ENCODE measurements at regions not wholly inside any gene's neighbourhood (a gene's known extent, or its start where the extent isn't known, plus 50 kb on each side); places are given as distances from the start of the nearest gene placed in this dataset.

DNA sequence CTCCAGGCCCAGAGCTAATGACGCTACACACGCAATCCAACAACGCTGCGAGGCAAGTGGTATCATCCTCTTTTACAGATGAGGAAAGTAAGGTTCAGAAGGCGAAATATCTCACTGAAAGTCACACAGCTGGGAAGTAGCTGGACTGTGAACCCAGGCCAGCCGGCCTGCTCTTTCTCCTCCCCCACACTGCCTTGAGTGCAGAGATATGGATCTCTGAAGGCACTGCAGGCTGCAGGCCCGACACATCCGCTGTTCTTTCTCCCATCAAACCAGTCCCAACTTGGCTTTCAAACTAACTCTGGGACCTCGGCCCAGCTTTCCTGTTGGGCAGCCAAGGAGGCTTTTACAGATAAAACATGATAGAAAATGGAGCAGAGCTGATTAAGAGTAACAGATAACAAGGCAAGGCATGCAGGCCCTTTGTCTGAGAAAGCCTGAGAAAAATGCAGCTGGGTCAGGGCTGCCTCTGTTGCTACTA lies 64.0 kb upstream of the PTPRJ start:
- Mint-ChIP-seq H3K9me3 (no peaks in the 10 kb centered on the region), H3K27me3 (ENCODE audit: low read depth in 2 of 2) (no peaks in the 10 kb centered on the region), H3K27ac (no peak overlapping the region), H3K36me3 (no peaks in the 10 kb centered on the region), H3K4me1 (peaks cover 35 to 37% of the 10 kb centered on the region in 2 donors), H3K4me3 (no peak overlapping the region)
- peaks cover 55% of the 10 kb centered on the region for H3K4me1 ChIP-seq (ENCODE audit: control insufficient read depth, insufficient read depth, low read length)
- TF ChIP-seq, protein P1, sequence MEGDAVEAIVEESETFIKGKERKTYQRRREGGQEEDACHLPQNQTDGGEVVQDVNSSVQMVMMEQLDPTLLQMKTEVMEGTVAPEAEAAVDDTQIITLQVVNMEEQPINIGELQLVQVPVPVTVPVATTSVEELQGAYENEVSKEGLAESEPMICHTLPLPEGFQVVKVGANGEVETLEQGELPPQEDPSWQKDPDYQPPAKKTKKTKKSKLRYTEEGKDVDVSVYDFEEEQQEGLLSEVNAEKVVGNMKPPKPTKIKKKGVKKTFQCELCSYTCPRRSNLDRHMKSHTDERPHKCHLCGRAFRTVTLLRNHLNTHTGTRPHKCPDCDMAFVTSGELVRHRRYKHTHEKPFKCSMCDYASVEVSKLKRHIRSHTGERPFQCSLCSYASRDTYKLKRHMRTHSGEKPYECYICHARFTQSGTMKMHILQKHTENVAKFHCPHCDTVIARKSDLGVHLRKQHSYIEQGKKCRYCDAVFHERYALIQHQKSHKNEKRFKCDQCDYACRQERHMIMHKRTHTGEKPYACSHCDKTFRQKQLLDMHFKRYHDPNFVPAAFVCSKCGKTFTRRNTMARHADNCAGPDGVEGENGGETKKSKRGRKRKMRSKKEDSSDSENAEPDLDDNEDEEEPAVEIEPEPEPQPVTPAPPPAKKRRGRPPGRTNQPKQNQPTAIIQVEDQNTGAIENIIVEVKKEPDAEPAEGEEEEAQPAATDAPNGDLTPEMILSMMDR (IDR thresholded peaks at IDR 0.05): no peak
- no peak for ATAC-seq
- intact Hi-C loops (cut with micrococcal nuclease): no loop called here
- H3K36me3 ChIP-seq (ENCODE audit: control insufficient read depth, insufficient read depth, low read length): no peaks in the 10 kb centered on the region
- H3K4me3 ChIP-seq (ENCODE audit: low read length): no peak overlapping the region
- no peaks in the 10 kb centered on the region for H3K9me3 ChIP-seq (ENCODE audit: control insufficient read depth, insufficient read depth, low read length)
- WGBS (ENCODE audit: insufficient coverage): 89% methylated on average over 9 of the region's 9 CpGs
- H3K27me3 ChIP-seq (ENCODE audit: control insufficient read depth, insufficient read depth, low read length): no peaks in the 10 kb centered on the region
- DNase-seq: no peak
- H3K27ac ChIP-seq (ENCODE audit: low read length): no peak overlapping the region

DNA sequence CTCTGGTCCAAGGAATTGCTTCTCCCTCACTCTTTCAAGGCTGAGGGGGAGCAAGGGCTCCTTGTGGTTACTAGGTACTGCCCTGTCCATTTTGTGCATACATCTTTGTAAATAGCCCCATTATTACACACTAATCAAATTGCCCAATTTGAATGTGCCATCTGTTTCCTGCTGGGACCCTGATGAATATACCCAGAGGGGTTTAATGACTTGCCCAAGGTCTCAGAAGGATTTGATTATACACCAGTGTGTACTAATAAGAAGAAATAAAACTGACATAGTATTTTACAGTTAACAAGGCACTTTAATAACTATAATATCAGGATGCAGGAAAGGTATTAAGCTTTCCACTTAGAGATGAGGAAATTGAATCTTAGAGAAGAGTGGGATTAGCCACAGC lies 64.6 kb upstream of the PTPRJ start:
- H3K27ac ChIP-seq (ENCODE audit: low read length): no peak overlapping the region
- Mint-ChIP-seq H3K4me3 (no peak overlapping the region), H3K27ac (no peak overlapping the region), H3K4me1 (peaks cover 29 to 30% of the 10 kb centered on the region in 2 donors), H3K36me3 (no peaks in the 10 kb centered on the region), H3K9me3 (no peaks in the 10 kb centered on the region), H3K27me3 (ENCODE audit: low read depth in 2 of 2) (no peaks in the 10 kb centered on the region)
- intact Hi-C loops (cut with micrococcal nuclease): no loop called here
- peaks cover 49% of the 10 kb centered on the region for H3K4me1 ChIP-seq (ENCODE audit: control insufficient read depth, insufficient read depth, low read length)
- H3K27me3 ChIP-seq (ENCODE audit: control insufficient read depth, insufficient read depth, low read length): no peaks in the 10 kb centered on the region
- ATAC-seq: no peak
- DNase-seq: no peak
- H3K9me3 ChIP-seq (ENCODE audit: control insufficient read depth, insufficient read depth, low read length): no peaks in the 10 kb centered on the region
- H3K36me3 ChIP-seq (ENCODE audit: control insufficient read depth, insufficient read depth, low read length): no peaks in the 10 kb centered on the region
- no peak overlapping the region for H3K4me3 ChIP-seq (ENCODE audit: low read length)
- TF ChIP-seq, protein P1 (IDR thresholded peaks at IDR 0.05): no peak

DNA sequence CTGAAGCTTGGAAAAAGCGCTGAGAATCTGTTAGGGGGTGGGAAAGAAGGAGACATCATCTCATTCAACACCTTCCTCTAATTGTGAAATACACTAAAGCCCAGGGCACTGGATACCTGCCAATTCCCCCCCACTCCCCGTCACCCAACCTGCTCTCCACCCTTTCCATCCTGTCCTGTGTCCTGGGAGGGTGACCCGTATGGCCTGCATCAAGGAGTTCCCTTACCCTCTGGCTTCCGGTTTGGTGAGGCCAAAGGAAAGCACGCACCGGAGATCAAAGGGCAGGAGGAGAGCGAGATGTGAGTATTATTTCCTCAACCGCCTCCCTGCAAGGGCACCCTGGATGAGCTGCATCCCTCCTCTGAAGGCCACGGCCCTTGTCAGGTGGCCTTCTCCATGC lies 65.0 kb upstream of the PTPRJ start:
- no peaks in the 10 kb centered on the region for H3K9me3 ChIP-seq (ENCODE audit: control insufficient read depth, insufficient read depth, low read length)
- no peak overlapping the region for H3K4me3 ChIP-seq (ENCODE audit: low read length)
- no peak overlapping the region for H3K27ac Mint-ChIP-seq
- no peaks in the 10 kb centered on the region for H3K36me3 ChIP-seq (ENCODE audit: control insufficient read depth, insufficient read depth, low read length)
- peak in 1 of 2 donors; percentile 48 for DNase-seq
- H3K27ac ChIP-seq (ENCODE audit: low read length): no peak overlapping the region
- H3K36me3 Mint-ChIP-seq: no peaks in the 10 kb centered on the region
- peaks cover 45% of the 10 kb centered on the region for H3K4me1 ChIP-seq (ENCODE audit: control insufficient read depth, insufficient read depth, low read length)
- ATAC-seq: no peak
- H3K27me3 Mint-ChIP-seq (ENCODE audit: low read depth in 2 of 2): no peaks in the 10 kb centered on the region
- H3K9me3 Mint-ChIP-seq: no peaks in the 10 kb centered on the region
- no peak overlapping the region for H3K4me3 Mint-ChIP-seq
- H3K4me1 Mint-ChIP-seq: peaks cover 25 to 26% of the 10 kb centered on the region in 2 donors
- TF ChIP-seq, protein P1 (IDR thresholded peaks at IDR 0.05): no peak
- intact Hi-C loops (cut with micrococcal nuclease): no loop called here
- 50% methylated on average over 8 of the region's 9 CpGs for WGBS (ENCODE audit: insufficient coverage)
- H3K27me3 ChIP-seq (ENCODE audit: control insufficient read depth, insufficient read depth, low read length): no peaks in the 10 kb centered on the region

DNA sequence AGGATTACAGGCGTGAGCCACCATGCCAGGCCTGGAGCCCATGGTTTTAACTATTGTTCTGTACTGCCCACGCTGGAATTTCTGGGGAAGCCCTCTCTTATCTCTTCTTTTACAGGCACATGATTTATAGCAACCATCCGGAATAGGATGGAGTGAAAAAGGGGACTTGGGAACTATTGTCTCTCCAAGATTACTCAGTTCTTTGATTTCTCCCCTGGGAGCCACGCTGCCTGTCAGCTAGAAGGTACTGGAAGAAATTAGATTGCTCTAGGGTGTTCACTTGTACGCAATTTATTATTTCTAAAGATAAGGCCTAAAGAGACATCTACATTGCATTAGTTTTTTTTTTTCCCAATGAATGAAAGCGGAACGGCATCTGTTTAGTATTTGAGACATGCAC lies 65.6 kb upstream of the PTPRJ start:
- no peaks in the 10 kb centered on the region for H3K27me3 Mint-ChIP-seq (ENCODE audit: low read depth in 2 of 2)
- TF ChIP-seq, protein P1 (IDR thresholded peaks at IDR 0.05): no peak
- H3K4me3 Mint-ChIP-seq: no peak overlapping the region
- no peak overlapping the region for H3K27ac Mint-ChIP-seq
- peaks cover 39% of the 10 kb centered on the region for H3K4me1 ChIP-seq (ENCODE audit: control insufficient read depth, insufficient read depth, low read length)
- no peaks in the 10 kb centered on the region for H3K27me3 ChIP-seq (ENCODE audit: control insufficient read depth, insufficient read depth, low read length)
- no peaks in the 10 kb centered on the region for H3K9me3 Mint-ChIP-seq
- no peak for ATAC-seq
- no peak for DNase-seq
- H3K9me3 ChIP-seq (ENCODE audit: control insufficient read depth, insufficient read depth, low read length): no peaks in the 10 kb centered on the region
- H3K4me1 Mint-ChIP-seq: peaks cover 19 to 20% of the 10 kb centered on the region in 2 donors
- intact Hi-C loops (cut with micrococcal nuclease): no loop called here
- H3K36me3 ChIP-seq (ENCODE audit: control insufficient read depth, insufficient read depth, low read length): no peaks in the 10 kb centered on the region
- H3K36me3 Mint-ChIP-seq: no peaks in the 10 kb centered on the region
- H3K27ac ChIP-seq (ENCODE audit: low read length): no peak overlapping the region
- no peak overlapping the region for H3K4me3 ChIP-seq (ENCODE audit: low read length)
- 95% methylated on average over 6 of the region's 7 CpGs for WGBS (ENCODE audit: insufficient coverage)
